ENCODE measurements at regions not wholly inside any gene's neighbourhood (a gene's known extent, or its start where the extent isn't known, plus 50 kb on each side); places are given as distances from the start of the nearest gene placed in this dataset.

- no peak for TF ChIP-seq POLR2A (IDR thresholded peaks at IDR 0.05)
- TF ChIP-seq, protein P1, sequence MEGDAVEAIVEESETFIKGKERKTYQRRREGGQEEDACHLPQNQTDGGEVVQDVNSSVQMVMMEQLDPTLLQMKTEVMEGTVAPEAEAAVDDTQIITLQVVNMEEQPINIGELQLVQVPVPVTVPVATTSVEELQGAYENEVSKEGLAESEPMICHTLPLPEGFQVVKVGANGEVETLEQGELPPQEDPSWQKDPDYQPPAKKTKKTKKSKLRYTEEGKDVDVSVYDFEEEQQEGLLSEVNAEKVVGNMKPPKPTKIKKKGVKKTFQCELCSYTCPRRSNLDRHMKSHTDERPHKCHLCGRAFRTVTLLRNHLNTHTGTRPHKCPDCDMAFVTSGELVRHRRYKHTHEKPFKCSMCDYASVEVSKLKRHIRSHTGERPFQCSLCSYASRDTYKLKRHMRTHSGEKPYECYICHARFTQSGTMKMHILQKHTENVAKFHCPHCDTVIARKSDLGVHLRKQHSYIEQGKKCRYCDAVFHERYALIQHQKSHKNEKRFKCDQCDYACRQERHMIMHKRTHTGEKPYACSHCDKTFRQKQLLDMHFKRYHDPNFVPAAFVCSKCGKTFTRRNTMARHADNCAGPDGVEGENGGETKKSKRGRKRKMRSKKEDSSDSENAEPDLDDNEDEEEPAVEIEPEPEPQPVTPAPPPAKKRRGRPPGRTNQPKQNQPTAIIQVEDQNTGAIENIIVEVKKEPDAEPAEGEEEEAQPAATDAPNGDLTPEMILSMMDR (IDR thresholded peaks at IDR 0.05), result no peak
These were observed 307.8 kb downstream of the ENC1 start for GRCh38 chr5:74332682-74333081.

All from testis (tissue), 2 donors.